Muscle of back (tissue), 3 donors: ENCODE measurements at regions not wholly inside any gene's neighbourhood (a gene's known extent, or its start where the extent isn't known, plus 50 kb on each side); places are given as distances from the start of the nearest gene placed in this dataset.
A peak's percentile ranks its signal among the peaks of the same experiment; 100 is the strongest.
"Not testable (repeated sequence)": the region's sequence is repeated elsewhere in the genome, so short reads cannot be mapped to it uniquely, and the experiment has no call there.

Source experiments
- DNase-seq, 3 donors: peaks; one replicate each; pipeline versions ENCODE4 v3.0.0 to v3.0.0-alpha.2; 2013

- no peak for DNase-seq
Observed at GRCh38 chr2:175256806-175257585, 75.5 kb upstream of the ATP5MC3 start.

- not testable (repeated sequence) for DNase-seq
Observed at GRCh38 chr2:175256391-175256790, 74.9 kb upstream of the ATP5MC3 start.

DNA sequence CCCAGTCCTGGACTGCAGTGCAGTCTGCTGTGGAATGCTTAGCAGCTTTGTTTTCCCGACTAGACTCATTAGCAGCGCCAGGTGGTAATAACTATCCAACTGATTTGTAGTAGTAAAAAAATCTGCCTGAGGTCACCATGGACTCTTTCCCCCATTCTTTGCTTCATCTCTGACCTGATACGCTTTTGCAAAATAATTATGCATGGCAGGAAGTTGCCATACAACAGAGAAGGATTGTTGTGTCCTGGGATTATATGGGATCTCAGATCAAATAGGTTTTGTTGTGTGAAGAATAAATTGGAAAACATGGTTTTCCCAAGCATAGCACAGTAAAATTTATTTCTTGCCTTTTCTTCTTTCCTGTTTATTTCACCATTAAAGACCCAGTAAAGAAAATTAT is 72.4 kb upstream of the ATP5MC3 start:
- DNase-seq, result no peak

GRCh38 chr2:175251425-175252041 is 70.0 kb upstream of the ATP5MC3 start:
- DNase-seq, result peak; percentile 15 to 48 (median 35)

DNA sequence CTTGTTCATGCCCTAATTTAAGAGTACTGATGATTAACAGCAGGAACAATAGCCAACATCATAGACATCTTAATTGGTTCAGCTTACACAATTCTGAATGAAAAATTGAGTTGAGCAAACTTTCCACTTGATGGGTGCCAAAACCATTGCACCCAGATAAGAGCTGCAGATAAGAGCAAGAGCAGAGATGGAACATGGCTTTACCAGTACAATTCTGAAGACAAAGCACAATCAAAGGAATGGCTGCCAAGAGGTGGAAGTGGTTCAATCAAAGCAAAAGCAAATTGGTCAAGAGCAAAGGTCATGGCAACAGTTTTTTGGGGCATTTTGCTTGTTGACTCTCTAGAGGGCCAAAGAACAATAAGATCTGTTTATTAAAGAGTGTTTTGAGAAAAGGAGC is 65.6 kb upstream of the ATP5MC3 start:
- no peak for DNase-seq

DNA sequence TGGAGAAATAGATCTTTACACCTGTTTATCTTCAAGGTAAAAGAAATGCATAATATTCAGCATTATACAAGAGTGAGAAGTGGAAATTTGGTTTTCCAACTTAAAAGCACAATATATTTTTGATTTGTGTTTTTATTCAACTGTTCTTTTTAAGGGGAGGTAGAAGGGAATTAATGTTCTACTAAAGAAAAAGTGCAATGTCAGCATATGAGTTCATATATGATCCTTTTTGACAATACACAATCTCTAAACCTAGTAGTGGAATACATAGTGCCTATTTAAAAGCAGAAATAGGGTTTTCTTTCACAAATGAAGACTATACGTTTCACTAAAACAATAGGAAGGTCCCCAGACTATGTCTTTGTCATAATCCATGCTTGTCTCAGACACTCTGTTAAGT is 63.2 kb upstream of the ATP5MC3 start:
- DNase-seq, result no peak

GRCh38 chr2:175241691-175242090 is 60.2 kb upstream of the ATP5MC3 start:
- no peak for DNase-seq

DNA sequence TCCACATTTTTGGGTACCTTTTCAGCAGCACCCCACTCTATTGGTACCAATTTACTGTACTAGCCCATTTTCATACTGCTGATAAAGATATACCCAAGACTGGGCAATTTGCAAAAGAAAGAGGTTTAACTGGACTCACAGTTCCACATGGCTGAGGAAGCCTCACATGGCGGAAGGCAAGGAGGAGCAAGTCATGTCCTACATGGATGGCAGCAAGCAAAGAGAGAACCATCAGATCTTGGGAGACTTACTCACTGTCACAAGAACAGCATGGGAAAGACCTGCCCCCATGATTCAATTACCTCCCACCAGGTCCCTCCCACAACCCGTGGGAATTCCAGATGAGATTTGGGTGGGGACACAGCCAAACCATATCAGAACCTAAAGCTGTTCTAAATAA is 58.5 kb upstream of the ATP5MC3 start:
- not testable (repeated sequence) for DNase-seq

GRCh38 chr2:175236930-175237329 is 55.4 kb upstream of the ATP5MC3 start:
- no peak for DNase-seq

- DNase-seq, result no peak
Observed at GRCh38 chr2:175234650-175235049, 53.1 kb upstream of the ATP5MC3 start.

DNA sequence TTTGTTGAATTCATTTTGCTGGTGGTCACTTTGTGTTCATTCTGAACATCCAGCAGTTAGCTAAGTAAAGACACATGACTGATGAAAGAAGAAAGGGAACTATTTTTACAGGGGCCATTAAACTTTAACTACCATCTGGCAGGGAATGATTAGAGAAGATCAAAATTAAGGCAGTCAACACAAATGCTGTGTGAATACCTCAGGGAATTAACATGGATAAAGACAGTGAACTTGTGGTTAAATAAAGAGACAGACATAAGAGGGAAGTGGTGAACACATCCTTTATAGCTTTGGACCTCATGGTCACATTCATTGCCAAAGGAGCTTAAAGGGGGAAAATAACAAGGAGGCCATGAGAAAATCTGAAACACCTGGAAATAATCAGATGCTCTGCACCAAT is 52.6 kb upstream of the ATP5MC3 start:
- peak in 1 of 3 donors; percentile 6 for DNase-seq

- peak in 1 of 3 donors; percentile 21 for DNase-seq
Observed at GRCh38 chr2:175233135-175233719, 51.7 kb upstream of the ATP5MC3 start.
